GM13976 (cell line): ENCODE measurements at regions not wholly inside any gene's neighbourhood (a gene's known extent, or its start where the extent isn't known, plus 50 kb on each side); places are given as distances from the start of the nearest gene placed in this dataset.

Experiments used
- DNase-seq: peaks from one replicate; pipeline ENCODE4 v3.0.0; 2012; ENCODE audit warnings: low spot score
- CTCF ChIP-seq: IDR thresholded peaks from 2 replicates; pipeline ENCODE4 v1.5.1; 2012; ENCODE audit warnings: borderline replicate concordance, mild to moderate bottlenecking; ENCODE audit not compliant: insufficient read depth; ENCODE audit errors: extremely low read depth, missing control alignments, control extremely low read depth
- in situ Hi-C: fragments of 300-500 bp; cut with MboI; formaldehyde crosslinking; loops from one replicate; pipeline ENCODE4 v1.12.0; 2022; ENCODE audit warnings: low sequenced_read_pairs, mixed read lengths, inconsistent platforms; ENCODE audit not compliant: unreplicated experiment

GRCh38 chr12:24109381-24110039 is 160.0 kb upstream of the SOX5 start:
- peak; percentile 37 for TF ChIP-seq CTCF
- in situ Hi-C loops, result loop anchor here (25.0 kb wide), 1 partner anchor 478 kb away; no protein-coding TSS in a partner anchor
- peak; percentile 66 for DNase-seq

- no peak for DNase-seq
Observed at GRCh38 chr12:24102676-24103075, 153.2 kb upstream of the SOX5 start.

GRCh38 chr12:24099576-24099975 is 150.1 kb upstream of the SOX5 start:
- TF ChIP-seq CTCF, result no peak
- DNase-seq, result no peak
- in situ Hi-C loops, result no loop called here

More at GRCh38 chr12:24102676-24103075, 153.2 kb upstream of the SOX5 start:
- in situ Hi-C loops, result loop anchor here (25.0 kb wide), 1 partner anchor 485 kb away; no protein-coding TSS in a partner anchor
- no peak for TF ChIP-seq CTCF

- DNase-seq, result no peak
- in situ Hi-C loops, result no loop called here
- no peak for TF ChIP-seq CTCF
Observed at GRCh38 chr12:24095245-24095644, 145.8 kb upstream of the SOX5 start.

DNA sequence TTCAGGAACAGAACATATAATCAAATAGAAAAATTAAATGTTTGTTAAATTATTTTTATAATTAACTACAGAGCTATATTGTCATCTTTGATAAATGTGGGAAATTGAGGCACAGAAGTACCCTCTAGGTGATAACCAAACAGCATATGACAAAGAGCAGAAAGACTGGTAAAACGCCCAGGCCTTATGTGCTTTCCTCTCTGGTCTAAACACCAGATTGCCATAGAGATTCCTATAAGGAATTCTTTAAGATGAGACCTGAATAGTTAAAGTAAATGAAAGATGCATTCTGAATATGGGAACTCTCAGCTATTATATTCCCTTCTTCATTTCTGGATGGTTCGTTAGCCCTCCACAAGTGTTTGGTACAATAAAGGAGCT is 140.0 kb upstream of the SOX5 start:
- in situ Hi-C loops, result no loop called here
- no peak for TF ChIP-seq CTCF
- no peak for DNase-seq

- DNase-seq, result no peak
- in situ Hi-C loops, result no loop called here
- no peak for TF ChIP-seq CTCF
Observed at GRCh38 chr12:24088751-24089509, 139.5 kb upstream of the SOX5 start.

DNA sequence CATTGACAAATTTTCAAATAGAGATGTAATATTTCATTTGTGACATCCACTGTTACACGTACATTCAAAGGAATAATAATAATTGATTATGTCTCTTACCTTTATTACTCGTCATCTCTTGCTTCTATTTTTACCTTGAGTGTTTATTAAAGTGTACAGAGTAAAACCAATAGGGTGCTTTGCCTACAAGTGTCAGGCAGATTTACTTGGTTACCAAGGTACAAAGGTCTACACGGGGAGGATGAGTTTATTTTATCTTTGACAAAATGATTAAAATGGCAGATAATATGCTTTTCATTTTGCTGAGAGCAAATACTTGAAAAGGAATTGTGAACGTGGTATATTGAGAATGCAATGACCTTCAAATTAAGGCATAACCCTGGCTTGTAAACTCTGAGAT is 137.8 kb upstream of the SOX5 start:
- no peak for DNase-seq
- in situ Hi-C loops, result no loop called here
- TF ChIP-seq CTCF, result no peak
